ENCODE measurements at regions not wholly inside any gene's neighbourhood (a gene's known extent, or its start where the extent isn't known, plus 50 kb on each side); places are given as distances from the start of the nearest gene placed in this dataset.

DNA sequence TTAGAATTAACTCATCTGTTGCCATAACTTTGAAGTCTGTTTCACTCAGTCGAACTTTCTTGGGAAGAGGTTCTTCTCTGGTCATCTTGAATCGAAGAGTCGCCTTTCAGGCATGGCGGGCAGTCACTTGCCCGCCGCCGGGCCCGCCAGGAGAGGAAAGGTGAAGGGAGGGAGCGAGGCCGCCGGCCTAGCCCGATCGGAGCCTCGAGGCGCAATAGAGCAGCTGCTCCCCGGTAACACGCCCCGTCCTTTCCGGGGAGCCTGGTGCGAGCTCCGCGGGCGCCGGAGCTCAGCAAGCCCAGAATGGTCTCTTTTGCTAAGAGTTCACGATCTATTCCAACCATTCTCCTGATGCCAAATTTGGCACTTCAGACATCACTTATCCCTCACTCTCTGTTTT, 591.8 kb downstream of the TFAP2B start:
- H3K27ac ChIP-seq (ENCODE audit: low read depth in 1 of 2, low read length in 2 of 2), result no peak overlapping the region
- H3K9me3 ChIP-seq (ENCODE audit: control insufficient read depth, low read length), result no peaks in the 10 kb centered on the region
- no peaks in the 10 kb centered on the region for H3K36me3 ChIP-seq (ENCODE audit: control insufficient read depth in 1 of 2, insufficient read depth in 2 of 2, low read length in 1 of 2)
- no peaks in the 10 kb centered on the region for H3K27me3 ChIP-seq (ENCODE audit: control insufficient read depth in 1 of 2, insufficient read depth in 2 of 2, low read length in 1 of 2)
- DNase-seq (no peak), ATAC-seq (ENCODE audit: low FRiP score) (no peak)
- WGBS, 2 donors, result 79 to 81% methylated on average over 21 to 25 of the region's 25 CpGs
- no peak overlapping the region for H3K4me3 ChIP-seq (ENCODE audit: low read length in 2 of 2)
- intact Hi-C loops (cut with DNase I), result no loop called here
- H3K4me1 ChIP-seq (ENCODE audit: control insufficient read depth in 1 of 2, insufficient read depth in 2 of 2, low read length in 2 of 2), result no peaks in the 10 kb centered on the region

- no peak for DNase-seq
- H3K4me3 ChIP-seq (ENCODE audit: low read length in 2 of 2), result no peak overlapping the region
- H3K27me3 ChIP-seq (ENCODE audit: control insufficient read depth in 1 of 2, insufficient read depth in 2 of 2, low read length in 1 of 2), result no peaks in the 10 kb centered on the region
- ATAC-seq (ENCODE audit: low FRiP score), result no peak
- H3K4me1 ChIP-seq (ENCODE audit: control insufficient read depth in 1 of 2, insufficient read depth in 2 of 2, low read length in 2 of 2), result no peaks in the 10 kb centered on the region
- H3K36me3 ChIP-seq (ENCODE audit: control insufficient read depth in 1 of 2, insufficient read depth in 2 of 2, low read length in 1 of 2), result no peaks in the 10 kb centered on the region
- 20 to 22% methylated on average over 4 of the region's 4 CpGs for WGBS, 2 donors
- intact Hi-C loops (cut with DNase I), result no loop called here
- H3K27ac ChIP-seq (ENCODE audit: low read depth in 1 of 2, low read length in 2 of 2), result no peak overlapping the region
- H3K9me3 ChIP-seq (ENCODE audit: control insufficient read depth, low read length), result no peaks in the 10 kb centered on the region
Observed at GRCh38 chr6:51411496-51412125, 592.9 kb downstream of the TFAP2B start.

DNA sequence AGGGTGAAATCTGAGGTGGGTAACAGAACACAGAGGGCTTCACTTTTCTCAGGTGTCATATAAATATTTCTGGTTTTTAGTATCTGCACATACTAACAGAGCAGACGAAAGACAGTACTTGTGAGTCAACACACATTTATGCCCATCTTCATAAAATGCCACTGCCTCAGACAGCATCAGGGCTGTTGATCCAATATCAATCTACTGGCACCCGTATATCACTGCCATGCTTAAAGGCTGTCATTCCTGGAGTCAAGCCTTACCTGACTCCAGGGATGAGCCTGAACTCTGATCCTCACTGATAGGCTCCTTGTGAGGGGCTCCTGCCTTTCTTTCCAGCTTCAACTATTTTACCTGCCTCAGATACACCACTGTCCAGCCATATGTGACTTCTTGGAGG, 595.7 kb downstream of the TFAP2B start:
- ATAC-seq (ENCODE audit: low FRiP score), result no peak
- Histone ChIP-seq H3K4me1 (ENCODE audit: control insufficient read depth in 1 of 2, insufficient read depth in 2 of 2, low read length in 2 of 2) (no peaks in the 10 kb centered on the region), H3K4me3 (ENCODE audit: low read length in 2 of 2) (no peak overlapping the region), H3K36me3 (ENCODE audit: control insufficient read depth in 1 of 2, insufficient read depth in 2 of 2, low read length in 1 of 2) (no peaks in the 10 kb centered on the region), H3K27ac (ENCODE audit: low read depth in 1 of 2, low read length in 2 of 2) (no peak overlapping the region), H3K9me3 (ENCODE audit: control insufficient read depth, low read length) (no peaks in the 10 kb centered on the region), H3K27me3 (ENCODE audit: control insufficient read depth in 1 of 2, insufficient read depth in 2 of 2, low read length in 1 of 2) (no peaks in the 10 kb centered on the region)
- WGBS, 2 donors, result 82% methylated on average over 2 of the region's 2 CpGs
- intact Hi-C loops (cut with DNase I), result no loop called here
- no peak for DNase-seq

GRCh38 chr6:51415501-51415900, 596.8 kb downstream of the TFAP2B start:
- intact Hi-C loops (cut with DNase I), result no loop called here

DNA sequence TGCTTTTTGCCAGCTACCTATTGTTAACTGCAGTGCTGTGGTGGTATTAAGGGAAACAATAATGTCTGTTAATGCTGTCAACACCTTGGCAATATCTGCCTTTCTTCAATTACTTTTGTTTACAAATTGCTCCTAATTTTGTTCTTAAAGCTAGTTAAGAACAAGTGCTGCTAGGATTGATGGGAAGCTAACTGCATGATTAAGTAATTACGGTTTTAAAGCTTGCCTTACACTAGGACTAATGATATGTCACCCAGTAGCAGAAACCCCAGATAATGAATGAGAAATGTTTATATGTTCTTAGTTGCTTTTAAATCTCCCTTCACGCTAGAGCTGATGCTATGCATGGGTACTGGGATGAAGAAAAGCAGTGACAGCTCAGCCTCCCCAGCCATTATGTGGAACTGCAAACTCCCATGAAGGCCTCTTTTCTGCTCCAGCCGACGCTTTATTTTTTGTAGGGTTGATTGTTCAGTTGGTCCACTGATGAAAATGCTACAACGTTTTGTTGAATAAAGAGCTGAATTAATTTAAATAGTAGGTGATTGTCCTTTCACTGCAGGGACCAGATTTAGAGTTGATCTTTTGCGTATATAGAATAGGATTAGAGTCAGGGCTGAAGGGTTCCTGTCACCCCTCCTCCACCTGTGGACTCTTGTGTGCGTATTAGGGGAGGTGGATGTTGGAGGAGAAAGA, 610.5 kb downstream of the TFAP2B start:
- Histone ChIP-seq H3K9me3 (ENCODE audit: control insufficient read depth, low read length) (no peaks in the 10 kb centered on the region), H3K4me1 (ENCODE audit: control insufficient read depth in 1 of 2, insufficient read depth in 2 of 2, low read length in 2 of 2) (no peaks in the 10 kb centered on the region), H3K27me3 (ENCODE audit: control insufficient read depth in 1 of 2, insufficient read depth in 2 of 2, low read length in 1 of 2) (no peaks in the 10 kb centered on the region), H3K36me3 (ENCODE audit: control insufficient read depth in 1 of 2, insufficient read depth in 2 of 2, low read length in 1 of 2) (no peaks in the 10 kb centered on the region), H3K4me3 (ENCODE audit: low read length in 2 of 2) (no peak overlapping the region), H3K27ac (ENCODE audit: low read depth in 1 of 2, low read length in 2 of 2) (no peak overlapping the region)
- WGBS, 2 donors, result 58 to 71% methylated on average over 7 of the region's 7 CpGs
- intact Hi-C loops (cut with DNase I), result no loop called here
- DNase-seq, result no peak
- ATAC-seq (ENCODE audit: low FRiP score), result no peak

More at GRCh38 chr6:51415501-51415900, 596.8 kb downstream of the TFAP2B start:
- H3K36me3 ChIP-seq (ENCODE audit: control insufficient read depth in 1 of 2, insufficient read depth in 2 of 2, low read length in 1 of 2), result no peaks in the 10 kb centered on the region
- H3K4me3 ChIP-seq (ENCODE audit: low read length in 2 of 2), result no peak overlapping the region
- H3K27ac ChIP-seq (ENCODE audit: low read depth in 1 of 2, low read length in 2 of 2), result no peak overlapping the region
- no peaks in the 10 kb centered on the region for H3K27me3 ChIP-seq (ENCODE audit: control insufficient read depth in 1 of 2, insufficient read depth in 2 of 2, low read length in 1 of 2)
- DNase-seq, result no peak
- H3K9me3 ChIP-seq (ENCODE audit: control insufficient read depth, low read length), result no peaks in the 10 kb centered on the region
- H3K4me1 ChIP-seq (ENCODE audit: control insufficient read depth in 1 of 2, insufficient read depth in 2 of 2, low read length in 2 of 2), result no peaks in the 10 kb centered on the region
- ATAC-seq (ENCODE audit: low FRiP score), result no peak
- WGBS, 2 donors, result 83 to 85% methylated on average over 3 of the region's 3 CpGs

DNA sequence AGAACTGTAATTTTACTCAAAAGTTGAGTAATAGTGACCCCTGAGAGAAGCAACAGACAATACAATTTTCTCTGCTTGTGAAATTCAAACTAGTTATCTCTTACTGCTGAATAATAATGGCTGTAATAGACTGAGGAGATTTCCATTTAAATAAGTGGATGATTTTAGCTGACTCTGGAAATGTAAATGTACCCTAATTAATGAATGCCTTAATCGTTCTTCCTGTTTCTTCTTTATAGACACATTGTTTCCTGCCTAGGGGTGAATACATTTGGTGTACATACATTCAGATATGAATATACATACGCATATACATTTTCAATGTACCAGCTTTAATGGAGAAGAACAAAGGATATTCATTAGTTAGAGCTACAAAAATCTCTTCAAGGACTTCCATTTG, 611.9 kb downstream of the TFAP2B start:
- Histone ChIP-seq H3K27me3 (ENCODE audit: control insufficient read depth in 1 of 2, insufficient read depth in 2 of 2, low read length in 1 of 2) (peaks cover 0 to 2% of the 10 kb centered on the region in 2 donors), H3K4me3 (ENCODE audit: low read length in 2 of 2) (no peak overlapping the region), H3K4me1 (ENCODE audit: control insufficient read depth in 1 of 2, insufficient read depth in 2 of 2, low read length in 2 of 2) (no peaks in the 10 kb centered on the region), H3K36me3 (ENCODE audit: control insufficient read depth in 1 of 2, insufficient read depth in 2 of 2, low read length in 1 of 2) (no peaks in the 10 kb centered on the region), H3K9me3 (ENCODE audit: control insufficient read depth, low read length) (no peaks in the 10 kb centered on the region), H3K27ac (ENCODE audit: low read depth in 1 of 2, low read length in 2 of 2) (no peak overlapping the region)
- intact Hi-C loops (cut with DNase I), result no loop called here
- ATAC-seq (ENCODE audit: low FRiP score), result no peak
- 79 to 81% methylated on average over 2 of the region's 2 CpGs for WGBS, 2 donors
- no peak for DNase-seq

DNA sequence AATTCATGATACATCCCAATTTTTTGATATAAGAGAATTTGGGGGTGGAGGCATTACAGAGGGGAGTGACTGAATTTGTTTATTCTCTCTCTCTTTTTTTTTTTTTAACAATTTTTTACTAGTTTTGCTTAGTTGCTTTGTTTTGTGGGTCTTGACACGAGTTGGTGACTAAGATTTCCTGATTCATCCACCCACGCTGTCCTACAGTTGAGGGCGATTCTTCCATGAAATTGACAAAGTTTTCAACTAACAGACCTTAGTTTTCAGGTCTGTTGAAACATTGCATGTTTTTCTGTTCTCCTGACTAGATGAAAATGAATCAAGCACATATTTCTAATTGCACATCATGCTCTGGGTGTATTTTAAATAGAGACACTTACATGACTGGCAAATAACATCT, 613.8 kb downstream of the TFAP2B start:
- intact Hi-C loops (cut with DNase I), result no loop called here
- WGBS, 2 donors, result 74 to 75% methylated on average over 3 of the region's 3 CpGs
- H3K4me1 ChIP-seq (ENCODE audit: control insufficient read depth in 1 of 2, insufficient read depth in 2 of 2, low read length in 2 of 2), result no peaks in the 10 kb centered on the region
- H3K9me3 ChIP-seq (ENCODE audit: control insufficient read depth, low read length), result no peaks in the 10 kb centered on the region
- DNase-seq, result no peak
- ATAC-seq (ENCODE audit: low FRiP score), result no peak
- peaks cover 0 to 2% of the 10 kb centered on the region in 2 donors for H3K27me3 ChIP-seq (ENCODE audit: control insufficient read depth in 1 of 2, insufficient read depth in 2 of 2, low read length in 1 of 2)
- H3K4me3 ChIP-seq (ENCODE audit: low read length in 2 of 2), result no peak overlapping the region
- H3K36me3 ChIP-seq (ENCODE audit: control insufficient read depth in 1 of 2, insufficient read depth in 2 of 2, low read length in 1 of 2), result no peaks in the 10 kb centered on the region
- H3K27ac ChIP-seq (ENCODE audit: low read depth in 1 of 2, low read length in 2 of 2), result no peak overlapping the region

DNA sequence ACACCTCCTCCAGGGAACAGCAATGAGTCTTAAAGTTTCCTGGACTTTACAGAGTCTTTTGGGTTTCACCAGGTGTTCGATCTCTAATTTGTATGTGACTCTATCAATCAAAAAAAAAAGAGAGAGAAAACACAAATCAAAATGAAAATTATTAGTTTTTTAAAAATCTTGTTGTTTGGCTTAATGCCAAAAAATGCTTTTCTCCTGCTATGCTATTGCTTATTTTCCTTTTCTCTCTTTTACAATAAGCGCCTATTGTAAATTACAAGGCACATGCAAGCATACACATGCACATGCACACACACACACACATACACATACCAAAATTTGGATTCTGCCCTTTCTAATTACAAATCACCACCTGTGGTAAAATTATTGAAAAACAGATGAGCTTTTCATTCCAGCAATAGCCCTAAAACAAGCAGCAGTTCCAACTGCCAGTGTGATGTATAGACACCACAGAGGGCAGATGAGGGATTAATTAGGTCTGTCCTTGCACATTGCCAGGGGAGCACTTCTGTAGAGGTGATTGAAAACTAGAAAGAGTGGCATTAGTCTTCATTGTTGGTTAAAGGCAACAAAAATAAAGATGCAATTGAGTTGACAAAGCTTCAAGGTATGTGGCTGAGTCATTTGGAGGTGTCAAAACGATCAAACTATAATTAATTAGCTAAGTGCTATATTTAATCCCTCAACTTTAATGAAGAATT, 631.7 kb downstream of the TFAP2B start:
- DNase-seq (no peak), ATAC-seq (ENCODE audit: low FRiP score) (no peak)
- no peaks in the 10 kb centered on the region for H3K4me1 ChIP-seq (ENCODE audit: control insufficient read depth in 1 of 2, insufficient read depth in 2 of 2, low read length in 2 of 2)
- no peaks in the 10 kb centered on the region for H3K36me3 ChIP-seq (ENCODE audit: control insufficient read depth in 1 of 2, insufficient read depth in 2 of 2, low read length in 1 of 2)
- peaks cover 2% of the 10 kb centered on the region for H3K9me3 ChIP-seq (ENCODE audit: control insufficient read depth, low read length)
- no peaks in the 10 kb centered on the region for H3K27me3 ChIP-seq (ENCODE audit: control insufficient read depth in 1 of 2, insufficient read depth in 2 of 2, low read length in 1 of 2)
- intact Hi-C loops (cut with DNase I), result no loop called here
- 63 to 64% methylated on average over 3 of the region's 3 CpGs for WGBS, 2 donors
- no peak overlapping the region for H3K4me3 ChIP-seq (ENCODE audit: low read length in 2 of 2)
- no peak overlapping the region for H3K27ac ChIP-seq (ENCODE audit: low read depth in 1 of 2, low read length in 2 of 2)

GRCh38 chr6:51450958-51451357, 632.3 kb downstream of the TFAP2B start:
- no peaks in the 10 kb centered on the region for H3K4me1 ChIP-seq (ENCODE audit: control insufficient read depth in 1 of 2, insufficient read depth in 2 of 2, low read length in 2 of 2)
- H3K27me3 ChIP-seq (ENCODE audit: control insufficient read depth in 1 of 2, insufficient read depth in 2 of 2, low read length in 1 of 2), result no peaks in the 10 kb centered on the region
- ATAC-seq (ENCODE audit: low FRiP score) (no peak), DNase-seq (no peak)
- peaks cover 2% of the 10 kb centered on the region for H3K9me3 ChIP-seq (ENCODE audit: control insufficient read depth, low read length)
- no peaks in the 10 kb centered on the region for H3K36me3 ChIP-seq (ENCODE audit: control insufficient read depth in 1 of 2, insufficient read depth in 2 of 2, low read length in 1 of 2)
- WGBS, 2 donors, result 74 to 86% methylated on average over 1 of the region's 1 CpG
- no peak overlapping the region for H3K27ac ChIP-seq (ENCODE audit: low read depth in 1 of 2, low read length in 2 of 2)
- no peak overlapping the region for H3K4me3 ChIP-seq (ENCODE audit: low read length in 2 of 2)
- intact Hi-C loops (cut with DNase I), result no loop called here

Measured in aorta (tissue), 5 donors.